A549 (cell line): ENCODE measurements at regions not wholly inside any gene's neighbourhood (a gene's known extent, or its start where the extent isn't known, plus 50 kb on each side); places are given as distances from the start of the nearest gene placed in this dataset.

ENCODE experiments used
- CEBPB ChIP-seq, 2 experiments: fragments of >200 bp in 1 of 2; sonication (Bioruptor Twin) in 1 of 2; formaldehyde crosslinking in 1 of 2; IDR thresholded peaks; 2 replicates each; pipeline ENCODE4 v1.6.1; 2012 to 2016
- CTCF ChIP-seq: fragments of >200 bp; sonication (Bioruptor Twin); formaldehyde crosslinking; IDR thresholded peaks from 3 replicates; pipeline ENCODE4 v1.5.1; 2016
- ELK1 ChIP-seq: fragments of 150-350 bp; IDR thresholded peaks from 2 replicates; pipeline ENCODE4 v1.6.1; 2014; ENCODE audit warnings: low read depth, mild to moderate bottlenecking, low read length
- EP300 ChIP-seq, 2 experiments: fragments of >200 bp; sonication (Bioruptor Twin); formaldehyde crosslinking; IDR thresholded peaks; 2 replicates in 1 of 2; 3 replicates in 1 of 2; pipeline ENCODE4 v1.6.1; 2016 to 2017
- JUN ChIP-seq, 2 experiments: fragments of >200 bp; sonication (Bioruptor Twin); formaldehyde crosslinking; IDR thresholded peaks; 2 replicates in 1 of 2; 3 replicates in 1 of 2; pipeline ENCODE4 v1.6.1; 2016 to 2017
- MAX ChIP-seq: IDR thresholded peaks from 2 replicates; pipeline ENCODE4 v1.6.1; 2012
- MAZ ChIP-seq: fragments of 150-350 bp; IDR thresholded peaks from 2 replicates; pipeline ENCODE4 v1.6.1; 2014; ENCODE audit warnings: antibody characterized with exemption, low read depth, low read length, borderline replicate concordance
- REST ChIP-seq: fragments of 200-600 bp; sonication (generic); IDR thresholded peaks from 2 replicates; pipeline ENCODE4 v1.6.1; 2016; ENCODE audit warnings: antibody characterized with exemption, mild to moderate bottlenecking, moderate library complexity
- ZSCAN20 ChIP-seq: fragments of 250-450 bp; sonication (Bioruptor Pico); IDR thresholded peaks from 2 replicates; pipeline ENCODE4 v1.8.0; 2022; ENCODE audit warnings: mild to moderate bottlenecking, moderate library complexity

GRCh38 chr11:134489728-134490127 lies 77.7 kb upstream of the B3GAT1 start:
- TF ChIP-seq EP300 (IDR thresholded peaks at IDR 0.05), result no peak
- TF ChIP-seq CTCF, result no peak
- TF ChIP-seq JUN (IDR thresholded peaks at IDR 0.05), result no peak
- TF ChIP-seq MAX, result no peak
- TF ChIP-seq CEBPB (IDR thresholded peaks at IDR 0.05), result no peak
- TF ChIP-seq MAZ, result no peak
- no peak for TF ChIP-seq ZSCAN20 (CRISPR knock-in tag)
- no peak for TF ChIP-seq REST
- no peak for TF ChIP-seq ELK1
